MCF 10A (cell line): ENCODE measurements at regions not wholly inside any gene's neighbourhood (a gene's known extent, or its start where the extent isn't known, plus 50 kb on each side); places are given as distances from the start of the nearest gene placed in this dataset.

ENCODE experiments used
- BruUV-seq: library from RNA; stranded (reverse); fragments of 400-500 nt; replicated peaks from 2 replicates; lab custom pipeline; 2021; lab: Mats Ljungman, UMichigan
- CTCF ChIA-PET: fragments of 300-600 bp; sonication (Branson Sonifier 250); formaldehyde crosslinking; extraction: SDS; loops from one replicate; lab custom pipeline; 2021; ENCODE audit warnings: antibody characterized with exemption, inconsistent platforms; lab: Yijun Ruan, JAX
- POLR2A ChIA-PET: fragments of 300-600, 350-650 bp; sonication (Branson Sonifier 250); formaldehyde crosslinking; extraction: SDS; loops from one replicate; lab custom pipeline; 2020; ENCODE audit warnings: antibody characterized with exemption, inconsistent platforms; lab: Yijun Ruan, JAX
- DNase-seq: peaks from one replicate; pipeline ENCODE4 v3.0.0-alpha.2; 2018; ENCODE audit not compliant: unreplicated experiment
- H3K27ac Mint-ChIP-seq: one replicate; pipeline ENCODE4 v1.8.0; 2022; ENCODE audit warnings: mild to moderate bottlenecking, low read depth, mixed read lengths; ENCODE audit not compliant: unreplicated experiment
- H3K27me3 Mint-ChIP-seq: one replicate; pipeline ENCODE4 v1.8.0; 2022; ENCODE audit warnings: mixed read lengths; ENCODE audit not compliant: insufficient read depth, unreplicated experiment
- H3K36me3 Mint-ChIP-seq: one replicate; pipeline ENCODE4 v1.8.0; 2022; ENCODE audit warnings: mild to moderate bottlenecking, moderate library complexity, mixed read lengths; ENCODE audit not compliant: insufficient read depth, unreplicated experiment
- H3K4me1 Mint-ChIP-seq: one replicate; pipeline ENCODE4 v1.8.0; 2022; ENCODE audit warnings: mixed read lengths; ENCODE audit not compliant: insufficient read depth, unreplicated experiment
- H3K4me3 Mint-ChIP-seq: one replicate; pipeline ENCODE4 v1.8.0; 2022; ENCODE audit warnings: mild to moderate bottlenecking, moderate library complexity, mixed read lengths; ENCODE audit not compliant: unreplicated experiment
- H3K9me3 Mint-ChIP-seq: one replicate; pipeline ENCODE4 v1.8.0; 2022; ENCODE audit warnings: mixed read lengths; ENCODE audit not compliant: unreplicated experiment
- intact Hi-C: fragments of 100-400 bp; cut with micrococcal nuclease; formaldehyde crosslinking; loops from 2 replicates; pipeline ENCODE4 v1.14.1; 2022
- TF ChIP-seq, protein P1 (sequence below): fragments of 200-600 bp; IDR thresholded peaks from one replicate; pipeline ENCODE4 v1.8.0; 2022; ENCODE audit warnings: antibody characterized with exemption, mild to moderate bottlenecking; ENCODE audit not compliant: unreplicated experiment

DNA sequence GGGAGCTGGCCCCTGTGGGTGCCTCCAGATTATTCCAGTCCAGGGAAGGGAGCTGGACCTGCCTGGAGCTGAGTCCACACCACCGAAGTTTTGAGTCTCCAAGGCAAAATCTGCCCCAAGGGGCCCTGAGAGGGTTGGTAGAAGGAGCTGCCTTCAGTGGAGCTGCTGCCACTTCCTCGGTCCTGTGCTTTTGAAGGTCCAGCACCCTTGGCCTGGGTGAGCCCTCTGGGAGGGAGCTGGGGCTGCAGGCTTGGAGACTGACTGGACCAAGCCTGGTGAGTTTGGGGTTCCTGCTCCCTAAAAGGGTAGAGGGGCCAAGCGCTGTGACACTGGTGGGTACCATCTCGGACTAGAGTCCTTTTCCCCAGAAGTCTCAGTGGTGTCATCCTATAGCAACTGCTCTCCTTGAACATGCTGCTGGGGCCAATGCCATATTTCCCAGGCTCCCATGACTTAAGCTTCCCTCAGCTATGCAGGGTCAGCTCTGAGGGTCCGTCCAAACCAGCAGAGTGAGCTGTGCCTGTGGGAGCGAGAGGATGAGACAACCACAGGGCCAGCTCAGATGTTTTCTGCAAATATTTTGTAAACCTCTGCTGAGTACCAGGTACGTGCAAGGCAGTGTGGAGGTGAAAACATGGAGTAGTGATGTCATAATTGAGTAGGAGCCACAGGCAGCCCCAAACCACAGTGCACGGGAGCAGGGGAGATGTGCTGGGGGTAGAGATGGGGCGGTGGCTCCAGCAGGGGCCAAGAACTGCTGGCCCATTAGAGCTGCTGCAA is 96.0 kb downstream of the ABHD5 start:
- no peaks in the 10 kb centered on the region for H3K9me3 Mint-ChIP-seq
- no TSS peak for BruUV-seq
- no peak overlapping the region for H3K27ac Mint-ChIP-seq
- DNase-seq: no peak
- no peaks in the 10 kb centered on the region for H3K36me3 Mint-ChIP-seq
- H3K4me1 Mint-ChIP-seq: no peaks in the 10 kb centered on the region
- ChIA-PET CTCF (interaction anchor here (0.6 to 1.0 kb wide), 2 partner anchors 16 to 821 kb away, joined by 3 read pairs; no protein-coding TSS in a partner anchor), POLR2A (no interaction called here)
- no peak overlapping the region for H3K4me3 Mint-ChIP-seq
- intact Hi-C loops: no loop called here
- no peaks in the 10 kb centered on the region for H3K27me3 Mint-ChIP-seq
- TF ChIP-seq, protein P1, sequence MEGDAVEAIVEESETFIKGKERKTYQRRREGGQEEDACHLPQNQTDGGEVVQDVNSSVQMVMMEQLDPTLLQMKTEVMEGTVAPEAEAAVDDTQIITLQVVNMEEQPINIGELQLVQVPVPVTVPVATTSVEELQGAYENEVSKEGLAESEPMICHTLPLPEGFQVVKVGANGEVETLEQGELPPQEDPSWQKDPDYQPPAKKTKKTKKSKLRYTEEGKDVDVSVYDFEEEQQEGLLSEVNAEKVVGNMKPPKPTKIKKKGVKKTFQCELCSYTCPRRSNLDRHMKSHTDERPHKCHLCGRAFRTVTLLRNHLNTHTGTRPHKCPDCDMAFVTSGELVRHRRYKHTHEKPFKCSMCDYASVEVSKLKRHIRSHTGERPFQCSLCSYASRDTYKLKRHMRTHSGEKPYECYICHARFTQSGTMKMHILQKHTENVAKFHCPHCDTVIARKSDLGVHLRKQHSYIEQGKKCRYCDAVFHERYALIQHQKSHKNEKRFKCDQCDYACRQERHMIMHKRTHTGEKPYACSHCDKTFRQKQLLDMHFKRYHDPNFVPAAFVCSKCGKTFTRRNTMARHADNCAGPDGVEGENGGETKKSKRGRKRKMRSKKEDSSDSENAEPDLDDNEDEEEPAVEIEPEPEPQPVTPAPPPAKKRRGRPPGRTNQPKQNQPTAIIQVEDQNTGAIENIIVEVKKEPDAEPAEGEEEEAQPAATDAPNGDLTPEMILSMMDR: no peak

DNA sequence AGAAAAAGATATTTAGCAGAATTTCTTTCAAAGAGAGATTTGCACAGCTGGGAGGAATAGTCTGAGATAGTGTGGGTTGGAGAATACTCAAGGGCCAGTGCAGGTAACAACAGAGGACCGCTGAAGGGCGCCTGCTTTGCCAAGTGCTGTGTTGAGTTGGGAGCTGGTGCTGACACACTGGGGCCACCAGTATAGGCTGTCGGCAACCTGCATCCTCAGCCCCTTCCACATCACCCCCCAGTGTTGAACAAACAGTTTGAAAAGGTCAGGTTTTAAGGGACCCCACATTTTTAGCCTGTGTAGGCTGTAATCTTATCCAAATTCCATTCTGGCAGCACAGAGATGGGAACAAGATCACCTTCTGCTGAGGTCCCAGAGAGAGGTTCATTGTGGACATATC is 96.6 kb downstream of the ABHD5 start:
- no TSS peak for BruUV-seq
- CTCF ChIA-PET: no interaction called here
- H3K36me3 Mint-ChIP-seq: no peaks in the 10 kb centered on the region
- POLR2A ChIA-PET: no interaction called here
- H3K27me3 Mint-ChIP-seq: no peaks in the 10 kb centered on the region
- intact Hi-C loops: no loop called here
- no peak for DNase-seq
- H3K27ac Mint-ChIP-seq: no peak overlapping the region
- no peaks in the 10 kb centered on the region for H3K4me1 Mint-ChIP-seq
- no peak overlapping the region for H3K4me3 Mint-ChIP-seq
- H3K9me3 Mint-ChIP-seq: no peaks in the 10 kb centered on the region
- TF ChIP-seq, protein P1: no peak

DNA sequence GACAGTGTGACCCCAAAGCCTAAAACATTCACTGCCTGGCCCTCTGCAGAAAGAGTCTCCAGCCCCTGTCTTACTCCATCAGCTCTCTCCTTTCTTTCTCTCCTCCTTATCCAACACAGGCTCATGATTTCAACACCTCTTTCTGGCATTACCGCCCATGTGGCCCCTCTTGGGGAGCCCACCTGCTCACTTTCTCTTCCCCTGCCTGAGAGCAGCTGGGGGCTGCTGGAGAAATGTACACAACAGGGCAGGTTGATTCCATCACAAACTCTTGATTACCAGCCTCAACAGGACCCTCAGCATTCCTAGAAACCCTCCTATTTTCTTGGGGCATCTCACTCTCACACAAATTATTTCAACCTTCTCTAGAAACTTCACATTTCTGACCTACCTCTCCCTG is 98.3 kb downstream of the ABHD5 start:
- intact Hi-C loops: no loop called here
- H3K27me3 Mint-ChIP-seq: no peaks in the 10 kb centered on the region
- H3K36me3 Mint-ChIP-seq: no peaks in the 10 kb centered on the region
- H3K4me1 Mint-ChIP-seq: no peaks in the 10 kb centered on the region
- no peak for DNase-seq
- BruUV-seq: no TSS peak
- H3K4me3 Mint-ChIP-seq: no peak overlapping the region
- no peaks in the 10 kb centered on the region for H3K9me3 Mint-ChIP-seq
- ChIA-PET CTCF (no interaction called here), POLR2A (no interaction called here)
- H3K27ac Mint-ChIP-seq: no peak overlapping the region
- TF ChIP-seq, protein P1: no peak

DNA sequence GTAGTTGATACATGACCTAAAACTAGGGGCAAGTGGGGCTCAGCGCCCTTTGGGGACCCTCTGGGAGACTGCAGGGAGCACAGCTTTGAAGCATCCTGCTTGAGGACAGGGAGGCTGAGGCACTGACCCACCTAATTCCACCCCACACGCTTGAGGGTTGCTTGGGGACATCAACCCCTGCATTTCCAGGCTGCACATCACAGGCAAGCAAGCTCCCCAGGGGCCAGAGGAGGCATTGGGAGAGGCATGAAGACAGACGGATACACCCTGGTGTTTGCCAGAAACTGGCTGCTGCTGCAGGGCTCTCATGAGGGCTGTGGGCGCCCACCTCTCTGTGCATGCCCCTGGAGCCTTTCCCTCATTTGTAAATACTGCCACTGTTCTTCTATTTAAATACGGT is 99.3 kb downstream of the ABHD5 start:
- no TSS peak for BruUV-seq
- Mint-ChIP-seq H3K4me3 (no peak overlapping the region), H3K4me1 (no peaks in the 10 kb centered on the region), H3K36me3 (no peaks in the 10 kb centered on the region), H3K27me3 (no peaks in the 10 kb centered on the region), H3K27ac (no peak overlapping the region), H3K9me3 (no peaks in the 10 kb centered on the region)
- TF ChIP-seq, protein P1: no peak
- DNase-seq: no peak
- ChIA-PET POLR2A (no interaction called here), CTCF (no interaction called here)
- intact Hi-C loops: no loop called here
